HCT116 (cell line): ENCODE measurements at regions not wholly inside any gene's neighbourhood (a gene's known extent, or its start where the extent isn't known, plus 50 kb on each side); places are given as distances from the start of the nearest gene placed in this dataset.

ENCODE experiments used
- ATAC-seq: fragments of 200-7000 bp; cut with Tn5 transposase; 2 replicates; pipeline ENCODE4 v1.9.1; 2020; ENCODE audit warnings: mild to moderate bottlenecking, moderate library complexity
- BruUV-seq: library from RNA; stranded (reverse); fragments of 400-500 nt; replicated peaks from 2 replicates; lab custom pipeline; 2021; lab: Mats Ljungman, UMichigan
- CTCF ChIA-PET: fragments of 300-600 bp; sonication (Branson Sonifier 250); formaldehyde crosslinking; loops from one replicate; lab custom pipeline; 2021; ENCODE audit warnings: antibody characterized with exemption; lab: Charles Lee
- POLR2A ChIA-PET: fragments of 300-600, 350-600 bp; sonication (Branson Sonifier 250); formaldehyde crosslinking; loops from one replicate; lab custom pipeline; 2021; ENCODE audit warnings: antibody characterized with exemption; lab: Charles Lee
- RAD21 ChIA-PET, 2 experiments: fragments of 300-600 bp; sonication (Branson Sonifier 250); formaldehyde crosslinking; loops; one replicate each; lab custom pipeline; 2023; ENCODE audit warnings: low total read pairs in 2 of 2; ENCODE audit not compliant: uncharacterized antibody in 2 of 2, unreplicated experiment in 2 of 2, low non-redundant PET in 1 of 2; lab: Charles Lee
- DNase-seq: peaks from one replicate; pipeline ENCODE4 v3.0.0-alpha.2; 2010; ENCODE audit warnings: low read depth, low spot score
- H2AFZ ChIP-seq: fragments of 200-600 bp; shearing (Covaris generic), sonication (generic); 2 replicates; pipeline ENCODE4 v1.6.1; 2017; ENCODE audit warnings: low read depth, mixed run types, mixed read lengths, antibody characterized with exemption, low read length; ENCODE audit not compliant: poor library complexity, severe bottlenecking
- H3K27ac ChIP-seq: 2 replicates; pipeline ENCODE4 v1.5.1; 2012; ENCODE audit warnings: low read depth, low read length
- H3K27me3 ChIP-seq: fragments of 200-600 bp; sonication (generic); 2 replicates; pipeline ENCODE4 v1.6.1; 2016; ENCODE audit warnings: mixed run types, low read length, mixed read lengths; ENCODE audit not compliant: insufficient read depth
- H3K36me3 ChIP-seq, 2 experiments: fragments of 200-500 bp in 1 of 2; fragments of 200-600 bp in 1 of 2; sonication (Bioruptor generic) in 1 of 2; sonication (generic) in 1 of 2; 2 replicates each; pipeline versions ENCODE4 v1.5.1 to v1.6.1; 2014 to 2016; ENCODE audit warnings: low read length in 2 of 2, inconsistent platforms in 1 of 2, mixed read lengths in 1 of 2, mixed run types in 1 of 2; ENCODE audit not compliant: insufficient read depth in 2 of 2, control insufficient read depth in 1 of 2
- H3K4me1 ChIP-seq, 2 experiments: fragments of 200-600 bp in 1 of 2; sonication (generic) in 1 of 2; 2 replicates each; pipeline versions ENCODE4 v1.5.1 to v1.6.1; 2012 to 2017; ENCODE audit warnings: low read length in 2 of 2, inconsistent platforms in 1 of 2, mild to moderate bottlenecking in 1 of 2, mixed read lengths in 1 of 2, mixed run types in 1 of 2, moderate library complexity in 1 of 2; ENCODE audit not compliant: insufficient read depth in 2 of 2, control insufficient read depth in 1 of 2
- H3K4me2 ChIP-seq: fragments of 200-600 bp; sonication (generic); 2 replicates; pipeline ENCODE4 v1.6.1; 2017; ENCODE audit warnings: mixed run types, low read length, mixed read lengths
- H3K4me3 ChIP-seq, 2 experiments: fragments of 200-600 bp in 1 of 2; sonication (generic) in 1 of 2; replicated peaks in 1 of 2; 2 replicates each; pipeline ENCODE4 v1.5.1; 2011 to 2016; ENCODE audit warnings: low read length in 2 of 2, control low read depth in 1 of 2, low read depth in 1 of 2, mild to moderate bottlenecking in 1 of 2, mixed read lengths in 1 of 2, mixed run types in 1 of 2
- H3K79me2 ChIP-seq: fragments of 200-600 bp; sonication (generic); 2 replicates; pipeline ENCODE4 v1.6.1; 2017; ENCODE audit warnings: mild to moderate bottlenecking, mixed run types, low read length, moderate library complexity, mixed read lengths; ENCODE audit not compliant: insufficient read depth
- H3K9ac ChIP-seq: fragments of 200-600 bp; sonication (generic); 2 replicates; pipeline ENCODE4 v1.6.1; 2016; ENCODE audit warnings: low read length, mixed read lengths
- H3K9me2 ChIP-seq: fragments of 200-600 bp; sonication (generic), shearing (Covaris generic); 2 replicates; pipeline ENCODE4 v1.6.1; 2017; ENCODE audit warnings: mixed run types, mild to moderate bottlenecking, moderate library complexity; ENCODE audit not compliant: insufficient read depth
- H3K9me3 ChIP-seq, 2 experiments: fragments of 200-500 bp in 1 of 2; fragments of 200-600 bp in 1 of 2; sonication (Bioruptor generic) in 1 of 2; sonication (generic) in 1 of 2; 2 replicates each; pipeline ENCODE4 v1.6.1; 2014 to 2017; ENCODE audit warnings: low read length in 2 of 2, mixed read lengths in 2 of 2, inconsistent platforms in 1 of 2, low read depth in 1 of 2, mild to moderate bottlenecking in 1 of 2, mixed run types in 1 of 2, moderate library complexity in 1 of 2; ENCODE audit not compliant: control insufficient read depth in 1 of 2, insufficient read depth in 1 of 2
- H4K20me1 ChIP-seq: fragments of 200-600 bp; sonication (generic), shearing (Covaris generic); 2 replicates; pipeline ENCODE4 v1.6.1; 2017; ENCODE audit warnings: mixed run types, mild to moderate bottlenecking, moderate library complexity; ENCODE audit not compliant: insufficient read depth
- CTCF ChIP-seq, 3 experiments: fragments of 200-600 bp in 1 of 3; sonication (generic) in 1 of 3; IDR thresholded peaks in 2 of 3; conservative IDR thresholded peaks in 1 of 3; 2 replicates each; pipeline ENCODE4 v1.5.1; 2012 to 2017; ENCODE audit warnings: low read depth in 2 of 3, low read length in 2 of 3, antibody characterized with exemption in 1 of 3, borderline replicate concordance in 1 of 3, control low read depth in 1 of 3, mild to moderate bottlenecking in 1 of 3, mixed read lengths in 1 of 3, mixed run types in 1 of 3, moderate library complexity in 1 of 3; ENCODE audit not compliant: insufficient read depth in 1 of 3
- EGR1 ChIP-seq: IDR thresholded peaks from 2 replicates; pipeline ENCODE4 v1.6.1; 2012; ENCODE audit warnings: low read depth
- SIN3A ChIP-seq: IDR thresholded peaks from 2 replicates; pipeline ENCODE4 v1.6.1; 2012; ENCODE audit warnings: low read depth
- intact Hi-C: fragments of 100-400 bp; cut with micrococcal nuclease; formaldehyde crosslinking; loops from 2 replicates; pipeline ENCODE4 v1.10.0; 2022
- TF ChIP-seq, protein P1 (sequence below): IDR thresholded peaks from 2 replicates; pipeline ENCODE4 v1.6.1; 2012; ENCODE audit warnings: low read depth
- TF ChIP-seq, protein P2 (sequence below): IDR thresholded peaks from 2 replicates; pipeline ENCODE4 v1.6.1; 2012

DNA sequence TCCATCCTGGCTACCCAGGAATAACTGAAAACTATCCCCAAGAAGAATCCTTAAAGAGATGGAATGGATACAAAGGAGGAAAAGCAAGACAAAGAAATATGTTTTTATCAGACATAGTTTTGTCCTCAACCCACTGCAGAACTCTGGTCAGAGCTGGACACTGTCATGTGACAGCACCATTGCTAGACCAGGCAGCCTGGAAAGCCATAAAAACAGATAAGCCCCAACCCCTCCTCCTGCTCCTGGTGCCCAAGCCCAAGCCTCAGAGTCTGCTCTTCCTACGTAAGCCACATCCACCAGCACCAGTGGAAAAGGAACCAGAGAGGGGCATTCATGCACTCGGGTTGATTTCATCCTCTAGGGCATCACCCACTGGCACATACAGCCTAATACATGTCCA is 116.9 kb downstream of the TRIM29 start:
- no TSS peak for BruUV-seq
- ATAC-seq: no peak
- ChIA-PET POLR2A (no interaction called here), CTCF (no interaction called here), RAD21 (no interaction called here)
- Histone ChIP-seq H3K4me1 (no peaks in the 10 kb centered on the region), H2AFZ (no peak overlapping the region), H3K27ac (no peak overlapping the region), H3K79me2 (no peaks in the 10 kb centered on the region), H3K9me2 (no peaks in the 10 kb centered on the region), H3K27me3 (peaks cover 16% of the 10 kb centered on the region; the same call in 1 of the 2 replicates), H3K36me3 (no peaks in the 10 kb centered on the region), H3K4me3 (no peak overlapping the region), H3K4me2 (no peak overlapping the region), H3K9me3 (no peaks in the 10 kb centered on the region), H3K9ac (no peak overlapping the region), H4K20me1 (no peaks in the 10 kb centered on the region)
- intact Hi-C loops: no loop called here
- no peak for DNase-seq
- TF ChIP-seq EGR1 (no peak), CTCF (IDR thresholded peaks at IDR 0.05 in 2 of 3, conservative IDR thresholded peaks at IDR 0.05 in 1 of 3; ENCODE audit: borderline replicate concordance in 1 of 3, insufficient read depth in 1 of 3, low read depth in 2 of 3, low read length in 2 of 3) (no peak), SIN3A (no peak)
- TF ChIP-seq, protein P1, sequence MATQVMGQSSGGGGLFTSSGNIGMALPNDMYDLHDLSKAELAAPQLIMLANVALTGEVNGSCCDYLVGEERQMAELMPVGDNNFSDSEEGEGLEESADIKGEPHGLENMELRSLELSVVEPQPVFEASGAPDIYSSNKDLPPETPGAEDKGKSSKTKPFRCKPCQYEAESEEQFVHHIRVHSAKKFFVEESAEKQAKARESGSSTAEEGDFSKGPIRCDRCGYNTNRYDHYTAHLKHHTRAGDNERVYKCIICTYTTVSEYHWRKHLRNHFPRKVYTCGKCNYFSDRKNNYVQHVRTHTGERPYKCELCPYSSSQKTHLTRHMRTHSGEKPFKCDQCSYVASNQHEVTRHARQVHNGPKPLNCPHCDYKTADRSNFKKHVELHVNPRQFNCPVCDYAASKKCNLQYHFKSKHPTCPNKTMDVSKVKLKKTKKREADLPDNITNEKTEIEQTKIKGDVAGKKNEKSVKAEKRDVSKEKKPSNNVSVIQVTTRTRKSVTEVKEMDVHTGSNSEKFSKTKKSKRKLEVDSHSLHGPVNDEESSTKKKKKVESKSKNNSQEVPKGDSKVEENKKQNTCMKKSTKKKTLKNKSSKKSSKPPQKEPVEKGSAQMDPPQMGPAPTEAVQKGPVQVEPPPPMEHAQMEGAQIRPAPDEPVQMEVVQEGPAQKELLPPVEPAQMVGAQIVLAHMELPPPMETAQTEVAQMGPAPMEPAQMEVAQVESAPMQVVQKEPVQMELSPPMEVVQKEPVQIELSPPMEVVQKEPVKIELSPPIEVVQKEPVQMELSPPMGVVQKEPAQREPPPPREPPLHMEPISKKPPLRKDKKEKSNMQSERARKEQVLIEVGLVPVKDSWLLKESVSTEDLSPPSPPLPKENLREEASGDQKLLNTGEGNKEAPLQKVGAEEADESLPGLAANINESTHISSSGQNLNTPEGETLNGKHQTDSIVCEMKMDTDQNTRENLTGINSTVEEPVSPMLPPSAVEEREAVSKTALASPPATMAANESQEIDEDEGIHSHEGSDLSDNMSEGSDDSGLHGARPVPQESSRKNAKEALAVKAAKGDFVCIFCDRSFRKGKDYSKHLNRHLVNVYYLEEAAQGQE: no peak
- TF ChIP-seq, protein P2, sequence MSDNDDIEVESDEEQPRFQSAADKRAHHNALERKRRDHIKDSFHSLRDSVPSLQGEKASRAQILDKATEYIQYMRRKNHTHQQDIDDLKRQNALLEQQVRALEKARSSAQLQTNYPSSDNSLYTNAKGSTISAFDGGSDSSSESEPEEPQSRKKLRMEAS: no peak
